Bronchial epithelial cell (primary cell): ENCODE measurements at regions not wholly inside any gene's neighbourhood (a gene's known extent, or its start where the extent isn't known, plus 50 kb on each side); places are given as distances from the start of the nearest gene placed in this dataset.

Experiments used
- DNase-seq: peaks from one replicate; pipeline ENCODE4 v3.0.0-alpha.2; 2010; ENCODE audit warnings: low read depth
- FAIRE-seq: peaks from 2 replicates; lab custom pipeline; 2011; peaks lifted over from hg19 to GRCh38; lab: Jason Lieb, UNC
- H3K27me3 ChIP-seq: 2 replicates; pipeline ENCODE4 v1.5.1; 2011; ENCODE audit warnings: low read length; ENCODE audit not compliant: control insufficient read depth, insufficient read depth
- H3K36me3 ChIP-seq: 2 replicates; pipeline ENCODE4 v1.5.1; 2011; ENCODE audit warnings: low read length; ENCODE audit not compliant: control insufficient read depth, insufficient read depth
- H3K4me3 ChIP-seq: 2 replicates; pipeline ENCODE4 v1.5.1; 2011; ENCODE audit warnings: mild to moderate bottlenecking, low read depth, low read length, control low read depth
- TF ChIP-seq, protein P1 (sequence below): IDR thresholded peaks from 2 replicates; pipeline ENCODE4 v1.5.1; 2011; ENCODE audit warnings: mild to moderate bottlenecking, moderate library complexity, low read length, control low read depth, inconsistent platforms; ENCODE audit not compliant: insufficient read depth, severe bottlenecking

DNA sequence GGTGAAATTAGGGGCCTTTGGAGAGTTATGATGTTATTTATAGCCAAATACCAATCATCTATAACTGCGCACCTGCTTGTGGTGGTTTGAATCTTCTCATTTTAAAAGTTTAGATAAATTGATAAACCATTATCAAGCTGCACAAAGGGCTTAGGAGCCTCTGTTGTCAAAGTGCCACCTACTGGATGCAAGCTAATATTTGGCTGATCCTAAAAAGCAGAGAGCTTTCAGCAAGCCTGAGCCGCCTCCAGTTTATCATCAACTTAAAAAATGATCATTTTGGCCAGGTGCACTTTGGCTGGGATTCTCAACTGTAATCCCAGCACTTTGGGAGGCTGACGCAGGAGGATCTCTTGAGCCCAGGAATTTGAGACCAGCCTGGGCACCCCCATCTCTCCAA lies 58.5 kb upstream of the ATXN1 start:
- no peak for FAIRE-seq
- Histone ChIP-seq H3K4me3 (no peak overlapping the region), H3K36me3 (no peaks in the 10 kb centered on the region), H3K27me3 (peaks cover 1% of the 10 kb centered on the region)
- TF ChIP-seq, protein P1, sequence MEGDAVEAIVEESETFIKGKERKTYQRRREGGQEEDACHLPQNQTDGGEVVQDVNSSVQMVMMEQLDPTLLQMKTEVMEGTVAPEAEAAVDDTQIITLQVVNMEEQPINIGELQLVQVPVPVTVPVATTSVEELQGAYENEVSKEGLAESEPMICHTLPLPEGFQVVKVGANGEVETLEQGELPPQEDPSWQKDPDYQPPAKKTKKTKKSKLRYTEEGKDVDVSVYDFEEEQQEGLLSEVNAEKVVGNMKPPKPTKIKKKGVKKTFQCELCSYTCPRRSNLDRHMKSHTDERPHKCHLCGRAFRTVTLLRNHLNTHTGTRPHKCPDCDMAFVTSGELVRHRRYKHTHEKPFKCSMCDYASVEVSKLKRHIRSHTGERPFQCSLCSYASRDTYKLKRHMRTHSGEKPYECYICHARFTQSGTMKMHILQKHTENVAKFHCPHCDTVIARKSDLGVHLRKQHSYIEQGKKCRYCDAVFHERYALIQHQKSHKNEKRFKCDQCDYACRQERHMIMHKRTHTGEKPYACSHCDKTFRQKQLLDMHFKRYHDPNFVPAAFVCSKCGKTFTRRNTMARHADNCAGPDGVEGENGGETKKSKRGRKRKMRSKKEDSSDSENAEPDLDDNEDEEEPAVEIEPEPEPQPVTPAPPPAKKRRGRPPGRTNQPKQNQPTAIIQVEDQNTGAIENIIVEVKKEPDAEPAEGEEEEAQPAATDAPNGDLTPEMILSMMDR = peak; percentile 37
- DNase-seq = peak; percentile 40

GRCh38 chr6:16818992-16819626 lies 57.8 kb upstream of the ATXN1 start:
- no peak for DNase-seq
- no peak for FAIRE-seq
- TF ChIP-seq, protein P1 = no peak
- Histone ChIP-seq H3K36me3 (no peaks in the 10 kb centered on the region), H3K4me3 (no peak overlapping the region), H3K27me3 (peaks cover 1% of the 10 kb centered on the region)

DNA sequence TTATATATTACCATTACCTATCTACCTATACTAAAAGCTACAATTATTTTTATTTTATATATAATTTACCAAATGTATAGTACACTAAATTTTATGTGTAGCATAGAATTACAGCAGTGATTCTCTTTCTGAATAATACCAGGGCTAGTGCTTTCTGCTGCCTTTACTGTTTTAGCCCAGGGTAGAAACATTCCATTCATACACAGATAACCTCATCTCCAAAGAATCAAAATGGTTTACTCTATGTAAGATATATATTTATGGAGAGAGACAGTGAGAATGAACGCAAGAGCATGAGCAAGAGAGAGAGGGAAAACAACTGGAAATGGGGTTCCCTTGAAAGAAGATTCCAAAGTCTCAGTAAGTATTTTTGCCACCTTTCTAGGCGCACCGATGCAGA lies 56.3 kb upstream of the ATXN1 start:
- Histone ChIP-seq H3K4me3 (no peak overlapping the region), H3K36me3 (no peaks in the 10 kb centered on the region)
- TF ChIP-seq, protein P1 = no peak

DNA sequence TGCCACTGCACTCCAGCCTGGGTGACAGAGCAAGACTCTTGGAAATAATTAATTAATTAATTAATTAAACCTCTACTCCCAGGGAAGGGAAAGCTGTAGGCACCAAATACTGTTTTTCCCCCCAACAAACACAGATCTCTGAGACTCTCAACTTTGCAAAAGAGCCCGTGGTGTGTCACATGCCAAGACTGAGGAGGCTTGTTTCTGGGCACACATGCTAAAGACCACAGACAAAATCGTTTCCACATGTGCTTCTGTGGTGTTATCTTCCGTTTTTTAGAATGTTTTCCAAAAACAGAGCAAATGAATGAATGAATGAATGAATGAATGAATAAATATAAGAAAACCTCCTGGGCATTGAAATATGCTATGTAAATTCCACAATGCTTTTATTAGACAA lies 55.6 kb upstream of the ATXN1 start:
- TF ChIP-seq, protein P1 = no peak
- Histone ChIP-seq H3K4me3 (no peak overlapping the region), H3K27me3 (no peaks in the 10 kb centered on the region), H3K36me3 (no peaks in the 10 kb centered on the region)
- FAIRE-seq = no peak
- DNase-seq = no peak

More for the DNA sequence above, 56.3 kb upstream of the ATXN1 start:
- H3K27me3 ChIP-seq = no peaks in the 10 kb centered on the region
- DNase-seq = no peak
- FAIRE-seq = no peak

- Histone ChIP-seq H3K27me3 (no peaks in the 10 kb centered on the region), H3K36me3 (no peaks in the 10 kb centered on the region), H3K4me3 (no peak overlapping the region)
- DNase-seq (no peak), FAIRE-seq (no peak)
- TF ChIP-seq, protein P1 = no peak
Measured at GRCh38 chr6:16812993-16813392, 51.7 kb upstream of the ATXN1 start.
